A673 (cell line): ENCODE measurements at regions not wholly inside any gene's neighbourhood (a gene's known extent, or its start where the extent isn't known, plus 50 kb on each side); places are given as distances from the start of the nearest gene placed in this dataset.

Experiments
- BruUV-seq: library from RNA; stranded (reverse); fragments of 400-500 nt; replicated peaks from 2 replicates; lab custom pipeline; 2021; lab: Mats Ljungman, UMichigan
- CTCF ChIA-PET: fragments of 300-600 bp; sonication (Branson Sonifier 250); formaldehyde crosslinking; loops from one replicate; lab custom pipeline; 2022; ENCODE audit warnings: antibody characterized with exemption; lab: Charles Lee
- POLR2A ChIA-PET: fragments of 300-600 bp; sonication (Branson Sonifier 250); formaldehyde crosslinking; loops from one replicate; lab custom pipeline; 2022; ENCODE audit warnings: antibody characterized with exemption; ENCODE audit not compliant: low non-redundant PET; lab: Charles Lee
- DNase-seq: peaks from one replicate; pipeline ENCODE4 v3.0.0-alpha.2; 2015; ENCODE audit warnings: low spot score
- H3K27ac ChIP-seq: fragments of 200-600 bp; sonication (generic); 2 replicates; pipeline ENCODE4 v1.5.1; 2016; ENCODE audit warnings: mixed run types, low read depth, mild to moderate bottlenecking, mixed read lengths, antibody characterized with exemption, low read length; ENCODE audit not compliant: poor library complexity, severe bottlenecking
- H3K27me3 ChIP-seq: fragments of 200-600 bp; sonication (generic); replicated peaks from 2 replicates; pipeline ENCODE4 v1.6.1; 2017; ENCODE audit warnings: mixed run types, low read depth, mild to moderate bottlenecking, mixed read lengths, antibody characterized with exemption, low read length; ENCODE audit not compliant: insufficient read depth, poor library complexity
- H3K36me3 ChIP-seq: fragments of 200-600 bp; sonication (generic); 2 replicates; pipeline ENCODE4 v1.6.1; 2016; ENCODE audit warnings: mixed run types, mild to moderate bottlenecking, mixed read lengths, antibody characterized with exemption, low read length; ENCODE audit not compliant: insufficient read depth, poor library complexity, severe bottlenecking
- H3K4me1 ChIP-seq: fragments of 200-600 bp; sonication (generic); 2 replicates; pipeline ENCODE4 v1.6.1; 2017; ENCODE audit warnings: mixed run types, mild to moderate bottlenecking, mixed read lengths, antibody characterized with exemption, low read length; ENCODE audit not compliant: insufficient read depth, poor library complexity, severe bottlenecking
- H3K4me3 ChIP-seq: fragments of 200-600 bp; sonication (generic); 2 replicates; pipeline ENCODE4 v1.5.1; 2016; ENCODE audit warnings: low read depth, mixed run types, mild to moderate bottlenecking, mixed read lengths, low read length; ENCODE audit not compliant: poor library complexity, severe bottlenecking
- H3K9me3 ChIP-seq: fragments of 200-600 bp; sonication (generic); 2 replicates; pipeline ENCODE4 v1.6.1; 2016; ENCODE audit warnings: mixed run types, low read depth, mild to moderate bottlenecking, mixed read lengths, antibody characterized with exemption, low read length; ENCODE audit not compliant: poor library complexity, severe bottlenecking
- CTCF ChIP-seq: fragments of 300-800, 200-600 bp; sonication (generic); conservative IDR thresholded peaks from 2 replicates; pipeline ENCODE4 v1.5.1; 2017; ENCODE audit warnings: low read depth, mild to moderate bottlenecking, antibody characterized with exemption, low read length, moderate library complexity, mixed read lengths
- EZH2 ChIP-seq: fragments of 200-600 bp; sonication (generic); IDR thresholded peaks from 2 replicates; pipeline ENCODE4 v1.6.1; 2017; ENCODE audit warnings: borderline replicate concordance, low read depth, mild to moderate bottlenecking, mixed read lengths, antibody characterized with exemption, low read length; ENCODE audit not compliant: poor library complexity, severe bottlenecking
- intact Hi-C: fragments of 100-400 bp; cut with micrococcal nuclease; formaldehyde crosslinking; loops from one replicate; pipeline ENCODE4 v1.10.0; 2022; ENCODE audit not compliant: unreplicated experiment

- intact Hi-C loops, result no loop called here
- TF ChIP-seq EZH2 (no peak), CTCF (no peak)
- H3K36me3 ChIP-seq, result no peaks in the 10 kb centered on the region
- DNase-seq, result no peak
- H3K9me3 ChIP-seq, result no peaks in the 10 kb centered on the region
- BruUV-seq, result no TSS peak
- H3K27me3 ChIP-seq, result peaks cover 25% of the 10 kb centered on the region
- no peak overlapping the region for H3K27ac ChIP-seq
- ChIA-PET CTCF (no interaction called here), POLR2A (interaction anchor here (0.6 kb wide), 1 partner anchor 230 kb away, joined by 3 read pairs; no protein-coding TSS in a partner anchor)
- H3K4me1 ChIP-seq, result no peaks in the 10 kb centered on the region
- H3K4me3 ChIP-seq, result no peak overlapping the region
Measured at GRCh38 chr20:60950561-60950960, 301.5 kb upstream of the CDH4 start.

- ChIA-PET CTCF (no interaction called here), POLR2A (no interaction called here)
- H3K36me3 ChIP-seq, result no peaks in the 10 kb centered on the region
- no peak for TF ChIP-seq CTCF
- no peak for TF ChIP-seq EZH2
- BruUV-seq, result no TSS peak
- H3K27me3 ChIP-seq, result peaks cover 25% of the 10 kb centered on the region
- intact Hi-C loops, result no loop called here
- no peak overlapping the region for H3K4me3 ChIP-seq
- no peak for DNase-seq
- no peaks in the 10 kb centered on the region for H3K9me3 ChIP-seq
- no peak overlapping the region for H3K27ac ChIP-seq
- no peaks in the 10 kb centered on the region for H3K4me1 ChIP-seq
Measured at GRCh38 chr20:60950974-60951373, 301.1 kb upstream of the CDH4 start.

- Histone ChIP-seq H3K4me1 (no peaks in the 10 kb centered on the region), H3K9me3 (no peaks in the 10 kb centered on the region), H3K4me3 (no peak overlapping the region), H3K36me3 (no peaks in the 10 kb centered on the region), H3K27me3 (peaks cover 17% of the 10 kb centered on the region), H3K27ac (no peak overlapping the region)
- no peak for DNase-seq
- BruUV-seq, result no TSS peak
- intact Hi-C loops, result no loop called here
- TF ChIP-seq EZH2 (no peak), CTCF (no peak)
- CTCF ChIA-PET, result no interaction called here
- POLR2A ChIA-PET, result interaction anchor here (0.5 kb wide), 1 partner anchor 54 kb away, joined by 3 read pairs; no protein-coding TSS in a partner anchor
Measured at GRCh38 chr20:60952861-60953260, 299.2 kb upstream of the CDH4 start.
